ENCODE measurements at regions not wholly inside any gene's neighbourhood (a gene's known extent, or its start where the extent isn't known, plus 50 kb on each side); places are given as distances from the start of the nearest gene placed in this dataset.

DNA sequence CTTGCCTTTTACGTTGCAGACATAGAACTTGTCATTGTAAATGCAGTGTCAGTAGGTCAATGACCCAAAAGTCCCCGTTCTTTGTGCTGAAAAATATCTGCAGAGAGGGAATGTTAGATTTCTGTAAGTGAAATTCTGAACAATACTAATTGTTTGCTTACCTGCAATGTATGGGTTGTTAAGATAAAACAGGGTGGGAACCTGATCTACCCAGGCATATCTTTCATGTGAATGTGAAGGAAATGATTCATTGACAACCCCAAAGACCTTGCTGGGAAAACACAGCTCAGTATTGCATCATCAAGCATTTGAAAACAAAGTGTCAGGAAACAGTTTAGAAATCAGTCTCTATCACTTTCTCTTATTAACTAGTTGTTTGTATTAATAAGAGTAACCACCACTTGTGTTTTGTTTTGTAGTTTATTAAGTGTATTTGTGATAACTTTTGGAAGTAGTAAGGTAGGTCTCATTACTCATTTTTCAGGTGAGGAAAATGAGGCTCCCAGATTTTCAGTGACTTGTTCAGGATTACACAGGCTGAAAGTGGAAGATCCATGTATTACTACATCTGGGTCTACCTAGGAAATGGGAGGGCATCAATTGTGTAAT lies 57.9 kb upstream of the SLC38A2 start:
- Mint-ChIP-seq H3K9me3 (peaks cover 9% of the 10 kb centered on the region), H3K4me3 (no peak overlapping the region), H3K4me1 (peaks cover 9% of the 10 kb centered on the region), H3K27me3 (ENCODE audit: low read depth) (no peaks in the 10 kb centered on the region), H3K27ac (ENCODE audit: unreplicated experiment) (no peak overlapping the region), H3K36me3 (ENCODE audit: low read depth) (peaks cover 7% of the 10 kb centered on the region)
- no peak for TF ChIP-seq CTCF (conservative IDR thresholded peaks at IDR 0.05)
- DNase-seq (ENCODE audit: low read depth, low spot score) = no peak
